Hepatocyte (in vitro differentiated cells): ENCODE measurements at regions not wholly inside any gene's neighbourhood (a gene's known extent, or its start where the extent isn't known, plus 50 kb on each side); places are given as distances from the start of the nearest gene placed in this dataset.

Source experiments
- EZH2phosphoT487 ChIP-seq: fragments of 200-600 bp; sonication (generic); IDR thresholded peaks from one replicate; pipeline ENCODE4 v1.6.1; 2018; ENCODE audit warnings: antibody characterized with exemption, mild to moderate bottlenecking, low read depth, moderate library complexity; ENCODE audit not compliant: unreplicated experiment, severe bottlenecking
- TF ChIP-seq, protein P1 (sequence below): fragments of 200-600 bp; sonication (generic); IDR thresholded peaks from 2 replicates; pipeline ENCODE4 v1.5.1; 2016; ENCODE audit warnings: antibody characterized with exemption, mild to moderate bottlenecking; ENCODE audit not compliant: poor library complexity

DNA sequence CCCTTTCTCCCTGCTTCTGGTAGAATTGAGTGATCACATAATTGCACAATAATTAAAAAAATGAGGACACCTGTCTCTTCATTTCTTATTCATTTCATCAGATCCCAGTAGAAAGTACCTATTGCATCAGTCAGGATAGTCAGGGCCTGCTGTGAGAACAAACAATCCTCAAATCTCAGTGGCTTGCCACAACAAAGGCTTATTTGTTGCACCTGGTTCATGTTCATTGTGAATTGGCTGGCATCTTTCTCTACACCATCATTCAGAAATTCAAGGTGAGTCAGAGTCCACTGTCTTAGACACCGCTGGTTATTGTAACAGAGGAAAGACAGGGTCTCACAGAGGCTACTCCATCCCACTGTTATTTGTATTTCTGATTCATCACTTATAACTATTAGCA, 409.8 kb downstream of the STIM2 start:
- no peak for TF ChIP-seq EZH2phosphoT487
- TF ChIP-seq, protein P1, sequence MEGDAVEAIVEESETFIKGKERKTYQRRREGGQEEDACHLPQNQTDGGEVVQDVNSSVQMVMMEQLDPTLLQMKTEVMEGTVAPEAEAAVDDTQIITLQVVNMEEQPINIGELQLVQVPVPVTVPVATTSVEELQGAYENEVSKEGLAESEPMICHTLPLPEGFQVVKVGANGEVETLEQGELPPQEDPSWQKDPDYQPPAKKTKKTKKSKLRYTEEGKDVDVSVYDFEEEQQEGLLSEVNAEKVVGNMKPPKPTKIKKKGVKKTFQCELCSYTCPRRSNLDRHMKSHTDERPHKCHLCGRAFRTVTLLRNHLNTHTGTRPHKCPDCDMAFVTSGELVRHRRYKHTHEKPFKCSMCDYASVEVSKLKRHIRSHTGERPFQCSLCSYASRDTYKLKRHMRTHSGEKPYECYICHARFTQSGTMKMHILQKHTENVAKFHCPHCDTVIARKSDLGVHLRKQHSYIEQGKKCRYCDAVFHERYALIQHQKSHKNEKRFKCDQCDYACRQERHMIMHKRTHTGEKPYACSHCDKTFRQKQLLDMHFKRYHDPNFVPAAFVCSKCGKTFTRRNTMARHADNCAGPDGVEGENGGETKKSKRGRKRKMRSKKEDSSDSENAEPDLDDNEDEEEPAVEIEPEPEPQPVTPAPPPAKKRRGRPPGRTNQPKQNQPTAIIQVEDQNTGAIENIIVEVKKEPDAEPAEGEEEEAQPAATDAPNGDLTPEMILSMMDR: no peak
